NB4 (cell line): ENCODE measurements at regions not wholly inside any gene's neighbourhood (a gene's known extent, or its start where the extent isn't known, plus 50 kb on each side); places are given as distances from the start of the nearest gene placed in this dataset.

Experiments
- POLR2A ChIP-seq: IDR thresholded peaks from 2 replicates; pipeline ENCODE4 v1.6.1; 2011; ENCODE audit warnings: mild to moderate bottlenecking; ENCODE audit not compliant: insufficient read length; ENCODE audit errors: extremely low read depth
- TF ChIP-seq, protein P1 (sequence below): IDR thresholded peaks from one replicate; pipeline ENCODE4 v1.5.1; 2012; ENCODE audit warnings: low read depth, low read length

DNA sequence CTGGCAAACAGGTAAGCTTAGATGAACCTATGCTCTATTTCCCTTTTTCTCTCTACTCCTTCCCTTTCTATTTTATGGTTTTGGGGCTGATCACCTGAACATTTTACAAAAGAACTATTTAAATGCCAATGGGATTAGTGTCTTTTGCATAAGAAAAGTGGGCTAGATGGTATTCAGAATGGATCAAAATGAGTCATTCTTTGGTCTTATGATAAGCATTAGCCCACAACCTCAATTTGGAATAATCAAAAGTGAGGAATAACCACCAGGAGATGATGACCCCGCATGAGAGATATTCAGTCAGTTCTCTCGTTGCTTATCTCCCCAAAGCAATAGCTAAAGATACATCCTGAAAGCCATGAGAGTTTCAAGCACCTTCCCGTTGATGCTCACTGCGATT is 399.0 kb upstream of the CADM1 start:
- TF ChIP-seq, protein P1, sequence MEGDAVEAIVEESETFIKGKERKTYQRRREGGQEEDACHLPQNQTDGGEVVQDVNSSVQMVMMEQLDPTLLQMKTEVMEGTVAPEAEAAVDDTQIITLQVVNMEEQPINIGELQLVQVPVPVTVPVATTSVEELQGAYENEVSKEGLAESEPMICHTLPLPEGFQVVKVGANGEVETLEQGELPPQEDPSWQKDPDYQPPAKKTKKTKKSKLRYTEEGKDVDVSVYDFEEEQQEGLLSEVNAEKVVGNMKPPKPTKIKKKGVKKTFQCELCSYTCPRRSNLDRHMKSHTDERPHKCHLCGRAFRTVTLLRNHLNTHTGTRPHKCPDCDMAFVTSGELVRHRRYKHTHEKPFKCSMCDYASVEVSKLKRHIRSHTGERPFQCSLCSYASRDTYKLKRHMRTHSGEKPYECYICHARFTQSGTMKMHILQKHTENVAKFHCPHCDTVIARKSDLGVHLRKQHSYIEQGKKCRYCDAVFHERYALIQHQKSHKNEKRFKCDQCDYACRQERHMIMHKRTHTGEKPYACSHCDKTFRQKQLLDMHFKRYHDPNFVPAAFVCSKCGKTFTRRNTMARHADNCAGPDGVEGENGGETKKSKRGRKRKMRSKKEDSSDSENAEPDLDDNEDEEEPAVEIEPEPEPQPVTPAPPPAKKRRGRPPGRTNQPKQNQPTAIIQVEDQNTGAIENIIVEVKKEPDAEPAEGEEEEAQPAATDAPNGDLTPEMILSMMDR = no peak
- no peak for TF ChIP-seq POLR2A
